AG04450 (cell line): ENCODE measurements at regions not wholly inside any gene's neighbourhood (a gene's known extent, or its start where the extent isn't known, plus 50 kb on each side); places are given as distances from the start of the nearest gene placed in this dataset.

ENCODE experiments used
- CTCF ChIA-PET: fragments of 300-600, 350-600 bp; formaldehyde crosslinking; extraction: SDS; loops from one replicate; lab custom pipeline; 2022; ENCODE audit warnings: antibody characterized with exemption, inconsistent platforms; lab: Charles Lee
- POLR2A ChIA-PET: fragments of 350-600 bp; formaldehyde crosslinking; extraction: SDS; loops from one replicate; lab custom pipeline; 2021; ENCODE audit warnings: antibody characterized with exemption, inconsistent platforms; lab: Yijun Ruan, JAX
- DNase-seq: peaks from one replicate; pipeline ENCODE4 v3.0.0-alpha.2; 2011; ENCODE audit warnings: low read depth, low spot score
- H3K27ac ChIP-seq: one replicate; pipeline ENCODE4 v1.5.1; 2012; ENCODE audit warnings: low read depth, low read length, control low read depth
- H3K27me3 ChIP-seq: one replicate; pipeline ENCODE4 v1.6.0; 2012; ENCODE audit warnings: low read length; ENCODE audit not compliant: control insufficient read depth, insufficient read depth
- H3K4me3 ChIP-seq: 2 replicates; pipeline ENCODE4 v1.5.1; 2011; ENCODE audit warnings: mild to moderate bottlenecking, low read depth, low read length, control low read depth
- H3K9me3 ChIP-seq: 2 replicates; pipeline ENCODE4 v1.5.1; 2012; ENCODE audit warnings: low read length; ENCODE audit not compliant: control insufficient read depth, insufficient read depth
- TF ChIP-seq, protein P1 (sequence below): IDR thresholded peaks from 2 replicates; pipeline ENCODE4 v1.5.1; 2011; ENCODE audit warnings: low read depth, low read length, control low read depth, inconsistent platforms

DNA sequence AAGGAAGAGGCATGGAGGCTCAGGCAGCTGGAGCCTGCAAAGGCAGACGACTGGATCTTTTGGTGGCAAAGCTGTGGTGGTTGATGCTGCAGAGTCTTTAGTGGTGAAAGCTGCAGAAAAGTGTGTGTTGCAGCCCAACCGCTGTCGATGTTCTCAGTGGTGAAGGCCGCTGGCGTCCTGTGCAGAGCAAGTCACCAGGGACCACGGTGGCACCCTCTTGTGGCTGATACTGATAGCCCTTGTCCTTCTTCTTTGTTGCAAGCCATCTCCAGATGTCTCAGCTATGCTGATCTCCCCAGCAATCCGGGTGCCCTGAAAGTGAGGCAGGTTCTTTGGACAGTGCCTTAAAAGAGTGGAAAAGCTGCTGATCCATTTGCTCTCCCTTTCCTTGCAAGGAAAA lies 610.9 kb upstream of the PCDH9 start:
- Histone ChIP-seq H3K4me3 (no peak overlapping the region), H3K9me3 (peaks cover 6% of the 10 kb centered on the region; the same call in 1 of the 2 replicates), H3K27ac (no peak overlapping the region), H3K27me3 (no peaks in the 10 kb centered on the region)
- no peak for DNase-seq
- TF ChIP-seq, protein P1, sequence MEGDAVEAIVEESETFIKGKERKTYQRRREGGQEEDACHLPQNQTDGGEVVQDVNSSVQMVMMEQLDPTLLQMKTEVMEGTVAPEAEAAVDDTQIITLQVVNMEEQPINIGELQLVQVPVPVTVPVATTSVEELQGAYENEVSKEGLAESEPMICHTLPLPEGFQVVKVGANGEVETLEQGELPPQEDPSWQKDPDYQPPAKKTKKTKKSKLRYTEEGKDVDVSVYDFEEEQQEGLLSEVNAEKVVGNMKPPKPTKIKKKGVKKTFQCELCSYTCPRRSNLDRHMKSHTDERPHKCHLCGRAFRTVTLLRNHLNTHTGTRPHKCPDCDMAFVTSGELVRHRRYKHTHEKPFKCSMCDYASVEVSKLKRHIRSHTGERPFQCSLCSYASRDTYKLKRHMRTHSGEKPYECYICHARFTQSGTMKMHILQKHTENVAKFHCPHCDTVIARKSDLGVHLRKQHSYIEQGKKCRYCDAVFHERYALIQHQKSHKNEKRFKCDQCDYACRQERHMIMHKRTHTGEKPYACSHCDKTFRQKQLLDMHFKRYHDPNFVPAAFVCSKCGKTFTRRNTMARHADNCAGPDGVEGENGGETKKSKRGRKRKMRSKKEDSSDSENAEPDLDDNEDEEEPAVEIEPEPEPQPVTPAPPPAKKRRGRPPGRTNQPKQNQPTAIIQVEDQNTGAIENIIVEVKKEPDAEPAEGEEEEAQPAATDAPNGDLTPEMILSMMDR: no peak
- CTCF ChIA-PET: no interaction called here
- POLR2A ChIA-PET: no interaction called here

DNA sequence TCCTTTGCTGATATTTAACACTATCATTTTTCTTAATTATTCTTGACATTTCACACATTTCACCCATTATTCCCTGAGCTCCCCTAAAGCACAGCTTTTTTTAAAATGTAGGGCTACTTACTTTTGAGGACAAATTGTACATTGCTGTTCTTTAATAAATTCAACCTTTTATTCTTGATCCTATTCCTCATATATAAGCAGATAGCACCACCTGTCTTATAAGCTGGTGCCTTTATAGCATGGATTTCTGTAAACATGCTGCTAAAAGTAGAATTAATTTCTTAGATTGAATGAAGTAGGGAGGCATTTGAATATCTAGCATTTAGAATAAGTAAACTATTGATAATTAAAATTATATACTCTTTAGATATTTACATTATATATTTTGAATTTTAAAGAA lies 603.4 kb upstream of the PCDH9 start:
- Histone ChIP-seq H3K27me3 (no peaks in the 10 kb centered on the region), H3K9me3 (no peaks in the 10 kb centered on the region), H3K4me3 (no peak overlapping the region), H3K27ac (no peak overlapping the region)
- no peak for DNase-seq
- TF ChIP-seq, protein P1: no peak
- POLR2A ChIA-PET: no interaction called here
- CTCF ChIA-PET: no interaction called here

DNA sequence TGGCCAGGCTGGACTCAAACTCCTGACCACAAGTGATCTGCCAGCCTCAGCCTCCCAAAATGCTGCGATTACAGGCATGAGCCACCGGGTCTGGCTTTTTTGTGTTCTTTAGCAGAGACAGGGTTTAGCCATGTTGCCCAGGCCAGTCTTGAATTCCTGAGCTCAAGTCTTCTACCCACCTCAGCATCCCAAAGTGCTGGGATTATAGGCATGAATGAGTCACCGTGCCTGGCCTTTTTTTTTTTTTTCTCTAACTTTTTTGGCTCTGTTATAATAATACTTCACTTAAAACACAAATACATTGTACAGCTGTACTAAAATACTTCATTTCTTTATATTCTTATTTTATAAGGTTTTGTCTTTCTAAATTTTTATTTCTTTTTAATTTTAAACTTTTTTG lies 599.5 kb upstream of the PCDH9 start:
- TF ChIP-seq, protein P1: no peak
- Histone ChIP-seq H3K4me3 (no peak overlapping the region), H3K27ac (no peak overlapping the region), H3K27me3 (no peaks in the 10 kb centered on the region), H3K9me3 (no peaks in the 10 kb centered on the region)
- POLR2A ChIA-PET: no interaction called here
- CTCF ChIA-PET: no interaction called here
- DNase-seq: no peak

DNA sequence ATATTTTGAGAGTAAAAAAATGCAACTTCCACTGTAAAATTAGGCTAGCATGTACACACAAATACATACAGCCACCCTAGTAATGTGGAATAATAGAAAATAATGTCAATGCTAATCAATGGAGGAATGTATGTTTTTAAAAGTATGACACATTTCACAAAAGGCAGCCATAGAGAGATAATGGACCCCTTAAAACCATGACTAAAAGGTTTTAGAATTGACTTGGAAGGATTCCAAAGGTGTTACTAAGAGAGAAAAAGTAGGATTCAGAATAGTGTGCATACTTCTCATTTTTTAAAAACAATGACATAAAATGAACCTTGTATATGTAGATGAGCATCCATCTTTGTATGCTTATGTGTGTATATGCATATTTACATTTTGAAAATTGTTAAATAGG lies 597.9 kb upstream of the PCDH9 start:
- ChIA-PET CTCF (no interaction called here), POLR2A (no interaction called here)
- TF ChIP-seq, protein P1: no peak
- H3K27ac ChIP-seq: no peak overlapping the region
- H3K9me3 ChIP-seq: no peaks in the 10 kb centered on the region
- H3K27me3 ChIP-seq: no peaks in the 10 kb centered on the region
- no peak for DNase-seq
- H3K4me3 ChIP-seq: no peak overlapping the region

DNA sequence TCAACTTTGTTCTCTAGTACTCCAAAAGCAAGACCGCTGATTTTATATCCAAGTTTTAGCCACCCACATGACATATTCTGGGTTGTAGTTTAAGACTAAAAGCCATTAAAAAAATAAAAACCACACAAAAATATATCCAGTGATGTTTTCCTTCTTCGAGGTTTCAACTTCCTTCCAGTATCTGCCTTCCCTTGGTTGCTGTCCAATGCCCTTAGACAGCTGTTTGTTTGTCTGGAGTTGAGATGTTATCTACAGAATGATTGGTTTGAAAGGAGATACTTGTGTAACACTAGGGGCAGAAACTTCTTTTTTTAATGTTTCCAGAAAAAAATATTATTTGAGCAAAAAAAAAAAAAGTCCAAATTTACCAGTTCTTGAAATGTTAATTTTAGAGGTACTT lies 591.5 kb upstream of the PCDH9 start:
- no peak for DNase-seq
- H3K4me3 ChIP-seq: no peak overlapping the region
- H3K27me3 ChIP-seq: no peaks in the 10 kb centered on the region
- H3K9me3 ChIP-seq: no peaks in the 10 kb centered on the region
- POLR2A ChIA-PET: no interaction called here
- CTCF ChIA-PET: no interaction called here
- H3K27ac ChIP-seq: no peak overlapping the region
- TF ChIP-seq, protein P1: no peak
